HG03439 (cell line): ENCODE measurements at regions not wholly inside any gene's neighbourhood (a gene's known extent, or its start where the extent isn't known, plus 50 kb on each side); places are given as distances from the start of the nearest gene placed in this dataset.
"Not testable (repeated sequence)": the region's sequence is repeated elsewhere in the genome, so short reads cannot be mapped to it uniquely, and the experiment has no call there.

Experiments used
- ATAC-seq: cut with Tn5 transposase; IDR thresholded peaks from one replicate; pipeline ENCODE4 v1.9.1; 2021; ENCODE audit warnings: mild to moderate bottlenecking, moderate library complexity; ENCODE audit not compliant: unreplicated experiment

DNA sequence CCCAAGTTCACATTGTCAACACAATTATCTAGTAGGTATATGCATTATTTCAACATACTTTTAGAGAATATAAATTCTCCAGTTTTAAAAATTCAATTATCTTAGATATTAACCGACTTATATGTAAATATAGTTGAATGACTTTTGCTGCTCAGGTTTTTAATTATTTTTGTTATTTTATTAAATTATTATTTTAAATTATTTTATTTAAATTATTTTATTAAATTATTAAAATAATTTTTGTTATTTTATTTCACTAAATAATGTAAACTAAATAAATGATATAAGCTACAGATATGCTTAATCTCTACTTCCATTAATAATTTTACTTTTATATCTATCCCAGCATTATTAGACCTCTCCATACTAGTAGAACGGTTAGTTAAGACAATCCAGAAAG lies 544.3 kb upstream of the ARRDC3 start:
- ATAC-seq = no peak

DNA sequence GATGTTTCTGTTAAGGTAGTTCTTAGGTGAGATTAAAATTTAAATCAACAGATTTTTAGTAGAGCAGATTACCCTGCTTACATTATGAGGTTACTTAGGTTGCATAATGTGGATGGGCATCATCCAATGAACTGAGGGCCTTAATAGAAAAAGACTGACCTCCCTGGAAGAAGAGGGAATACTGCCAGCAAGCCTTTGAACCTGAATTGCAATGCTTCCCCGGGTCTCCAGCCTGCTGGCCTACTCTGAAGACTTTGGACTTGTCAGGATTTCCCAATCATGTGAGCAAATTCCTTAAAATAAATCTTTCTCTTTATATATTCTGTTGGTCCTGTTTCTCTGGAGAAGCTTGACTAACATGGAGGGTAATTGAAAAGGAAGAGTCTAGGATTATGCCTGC lies 542.1 kb upstream of the ARRDC3 start:
- no peak for ATAC-seq

DNA sequence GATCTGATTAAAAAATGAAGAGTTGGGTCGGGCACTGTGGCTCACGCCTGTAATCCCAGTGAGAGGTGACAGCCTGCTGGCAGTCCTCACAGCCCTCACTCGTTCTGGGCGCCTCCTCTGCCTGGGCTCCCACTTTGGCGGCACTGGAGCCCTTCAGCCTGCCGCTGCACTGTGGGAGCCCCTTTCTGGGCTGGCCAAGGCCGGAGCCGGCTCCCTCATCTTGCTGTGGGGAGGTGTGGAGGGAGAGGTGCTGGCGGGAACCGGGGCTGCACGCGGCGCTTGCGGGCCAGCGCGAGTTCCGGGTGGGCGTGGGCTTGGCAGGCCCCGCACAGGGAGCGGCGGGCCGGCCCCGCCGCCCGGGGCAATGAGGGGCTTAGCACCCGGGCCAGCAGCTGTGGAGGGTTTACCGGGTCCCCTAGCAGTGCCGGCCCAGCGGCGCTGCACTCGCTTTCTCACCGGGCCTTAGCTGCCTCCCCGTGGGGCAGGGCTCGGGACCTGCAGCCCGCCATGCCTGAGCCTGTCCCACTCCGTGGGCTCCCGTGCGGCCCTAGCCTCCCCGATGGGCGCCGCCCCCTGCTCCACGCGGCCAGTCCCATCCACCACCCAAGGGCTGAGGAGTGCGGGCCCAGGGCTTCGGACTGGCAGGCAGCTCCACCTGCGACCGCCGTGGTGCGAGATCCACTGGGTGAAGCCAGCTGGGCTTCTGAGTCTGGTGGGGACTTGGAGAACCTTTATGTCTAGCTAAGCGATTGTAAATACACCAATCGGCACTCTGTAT lies 534.1 kb upstream of the ARRDC3 start:
- not testable (repeated sequence) for ATAC-seq

DNA sequence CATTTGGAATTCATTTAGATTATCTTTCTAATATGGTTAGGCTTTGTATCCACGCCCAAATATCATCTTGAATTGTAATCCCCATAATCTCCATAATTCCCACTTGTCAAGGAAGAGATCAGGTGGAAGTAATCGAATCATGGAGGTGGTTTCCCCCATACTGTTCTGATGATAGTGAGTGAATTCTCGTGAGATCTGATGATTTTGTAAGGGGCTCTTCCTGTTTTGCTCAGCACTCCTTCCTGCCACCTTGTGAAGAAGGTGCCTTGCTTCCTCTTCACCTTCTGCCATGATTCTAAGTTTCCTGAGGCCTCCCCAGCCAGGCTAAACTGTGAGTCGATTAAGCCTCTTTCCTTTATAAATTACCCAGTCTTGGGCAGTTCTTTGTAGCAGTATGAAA lies 527.5 kb upstream of the ARRDC3 start:
- ATAC-seq = no peak

DNA sequence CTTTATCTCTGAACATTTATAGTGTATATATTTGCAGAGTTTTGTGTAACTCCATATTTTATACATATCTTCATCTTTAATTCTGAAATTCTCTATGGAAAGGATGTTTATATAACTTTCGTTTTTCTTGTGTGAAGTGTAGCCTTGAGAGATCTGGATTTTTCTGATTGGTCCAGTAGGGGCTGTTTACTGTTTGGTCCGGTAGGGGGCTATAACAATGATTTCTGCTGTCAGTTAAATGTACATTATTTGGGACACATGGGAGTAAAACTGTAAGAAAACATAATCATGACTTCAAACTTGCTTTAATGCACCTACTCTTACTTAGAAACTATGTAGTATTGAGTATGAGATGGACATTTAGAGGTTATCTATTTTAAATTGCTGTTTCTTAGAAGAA lies 527.1 kb upstream of the ARRDC3 start:
- ATAC-seq = no peak

DNA sequence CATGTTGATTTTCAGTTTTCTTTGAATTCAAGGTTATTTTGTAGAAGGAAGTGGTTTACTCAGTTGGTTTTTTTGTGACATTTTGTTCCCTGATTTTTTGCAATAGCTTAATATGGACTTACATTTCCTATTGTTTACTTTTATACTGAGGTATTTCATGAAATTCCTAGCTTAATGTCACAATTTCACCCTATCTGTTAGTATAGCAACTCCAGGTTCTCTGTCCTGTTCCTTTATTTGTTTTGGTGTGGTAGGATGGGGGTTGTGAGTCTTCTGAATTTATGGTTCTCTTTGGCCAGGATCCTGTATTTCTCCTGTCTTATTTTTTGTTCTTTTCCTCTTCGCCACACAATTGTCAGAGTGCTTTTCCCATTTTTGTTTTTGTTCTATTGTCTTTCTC lies 523.4 kb upstream of the ARRDC3 start:
- ATAC-seq = no peak

DNA sequence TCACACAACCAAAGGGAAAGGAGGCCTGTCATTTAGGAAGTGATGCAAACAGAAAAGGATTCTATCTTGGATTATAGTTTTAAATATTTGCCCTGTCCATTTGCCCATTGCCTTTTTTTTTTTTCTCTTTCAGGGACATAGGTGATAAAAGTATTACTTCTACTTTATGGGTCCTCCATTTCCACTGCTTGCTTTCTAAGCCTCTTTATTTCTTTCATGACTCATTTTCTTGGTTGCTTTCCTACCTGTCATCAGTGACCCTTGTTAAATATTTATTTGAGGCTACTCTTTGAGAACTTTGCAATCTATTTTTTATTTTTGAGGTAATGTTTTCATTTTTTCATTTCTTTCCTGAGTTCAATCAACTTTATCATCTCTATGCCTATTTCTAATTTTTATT lies 522.9 kb upstream of the ARRDC3 start:
- ATAC-seq = no peak

DNA sequence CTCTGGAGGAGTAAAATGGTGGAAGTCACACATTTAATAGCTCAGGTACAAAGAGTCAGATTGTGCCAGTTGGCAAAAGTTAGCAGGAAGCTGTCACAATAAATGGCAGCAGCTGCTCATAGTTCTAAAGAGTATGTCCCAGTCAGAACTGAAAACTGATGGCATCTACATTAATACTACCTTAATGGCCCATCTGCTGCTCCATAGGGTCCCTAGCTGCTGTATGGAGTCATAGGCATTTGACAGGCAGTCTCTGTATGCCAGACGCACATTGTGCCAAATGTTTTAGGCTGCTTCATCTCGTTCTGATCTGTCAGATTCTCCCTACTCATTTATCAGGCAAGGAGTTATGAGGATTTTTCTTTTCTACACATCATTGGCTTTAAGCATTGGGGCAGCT lies 515.8 kb upstream of the ARRDC3 start:
- ATAC-seq = no peak

DNA sequence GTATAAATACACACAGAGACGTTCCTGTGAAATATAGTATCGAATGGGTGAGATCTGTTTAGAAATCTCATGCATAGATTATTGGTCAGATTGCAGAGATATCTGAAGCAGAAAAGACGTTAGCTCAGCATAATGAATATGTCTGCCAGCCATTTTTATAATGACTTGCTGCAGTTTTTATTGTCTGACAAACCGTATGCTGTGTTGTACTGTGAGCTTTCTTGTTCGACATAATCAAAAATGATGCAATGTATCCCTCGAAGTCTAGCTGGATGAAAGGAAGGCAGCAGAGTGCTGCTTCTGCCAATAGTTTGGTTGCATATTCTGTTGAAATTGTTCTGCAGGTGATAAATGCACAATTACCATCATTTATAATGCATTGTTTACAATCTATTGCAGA lies 514.9 kb upstream of the ARRDC3 start:
- ATAC-seq = no peak

DNA sequence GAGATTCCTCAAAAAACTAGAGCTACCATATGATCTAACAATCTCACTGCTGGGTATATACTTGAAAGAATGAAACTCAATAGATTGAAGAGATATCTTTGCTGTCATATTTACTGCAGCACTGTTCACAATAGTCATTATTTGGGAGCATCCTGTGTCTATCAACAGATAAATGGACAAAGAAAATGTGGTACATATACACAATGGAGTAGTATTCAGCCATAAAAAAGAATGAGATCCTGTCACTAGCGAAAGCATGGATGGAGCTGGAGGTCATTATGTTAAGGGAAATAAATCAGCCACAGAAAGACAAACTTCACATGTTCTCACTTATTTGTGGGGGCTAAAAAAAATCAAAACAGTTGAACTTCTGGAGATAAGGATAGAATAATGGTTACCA lies 505.7 kb upstream of the ARRDC3 start:
- no peak for ATAC-seq

DNA sequence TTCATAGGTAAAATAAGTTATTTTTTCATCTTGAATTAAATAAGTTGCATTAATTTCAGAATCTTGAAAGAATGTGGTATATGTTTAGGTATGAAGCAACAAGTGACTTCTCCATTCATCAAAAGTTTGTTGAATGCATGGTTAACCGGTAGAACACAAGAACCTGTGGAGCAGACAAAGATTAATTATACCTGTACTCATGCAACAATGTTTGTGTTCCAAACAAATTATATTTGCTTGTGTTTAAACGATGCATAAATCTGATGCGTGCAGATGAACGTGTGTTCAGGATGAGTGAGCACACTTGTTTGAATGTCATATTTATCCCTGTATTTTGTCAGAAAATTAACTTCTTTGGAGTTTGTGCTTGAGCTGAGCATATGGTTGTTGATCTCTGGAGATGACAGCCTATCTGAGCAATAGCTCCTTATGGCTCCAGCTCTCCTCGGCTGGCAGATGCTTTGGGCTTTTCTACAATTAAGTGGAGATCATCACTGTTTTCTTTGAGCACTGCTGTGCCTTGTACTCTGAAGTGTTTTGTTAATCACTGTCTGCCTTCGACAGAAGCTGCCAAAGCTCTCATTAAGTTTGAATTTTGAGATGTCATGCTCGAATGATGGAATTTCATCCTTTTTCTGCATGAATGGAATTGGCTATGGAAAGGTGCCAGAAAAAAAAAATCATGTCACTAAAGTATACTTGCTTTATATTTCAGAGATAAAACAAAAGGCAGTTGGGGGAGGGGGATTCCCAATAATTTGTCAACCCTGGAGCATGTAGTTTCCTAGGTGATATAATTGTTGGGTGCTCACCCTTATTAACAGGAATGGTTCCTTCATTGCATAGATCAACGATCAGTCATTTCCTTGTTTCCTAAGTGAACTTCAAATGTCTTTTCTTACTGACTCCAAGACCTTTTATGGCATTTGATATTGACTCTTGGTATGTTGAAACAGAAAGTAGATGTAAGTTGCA lies 502.5 kb upstream of the ARRDC3 start:
- ATAC-seq = no peak

DNA sequence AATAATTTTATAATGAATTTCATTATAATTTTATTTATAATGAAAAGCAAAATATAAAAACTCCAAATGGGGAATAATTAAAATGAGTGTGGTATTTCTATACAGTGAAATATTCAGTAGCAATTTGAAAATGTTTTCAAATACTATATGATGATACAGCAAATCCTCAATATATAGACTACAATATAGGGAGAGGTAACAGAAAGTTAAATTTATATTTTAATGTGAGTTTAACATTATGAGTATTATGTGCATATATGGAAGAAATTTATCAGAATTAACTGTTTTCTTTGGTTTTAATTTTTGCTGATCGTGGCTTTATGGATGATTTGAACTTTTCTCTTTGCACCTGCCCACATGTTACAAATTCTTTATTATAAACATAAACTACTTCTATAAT lies 500.9 kb upstream of the ARRDC3 start:
- no peak for ATAC-seq

DNA sequence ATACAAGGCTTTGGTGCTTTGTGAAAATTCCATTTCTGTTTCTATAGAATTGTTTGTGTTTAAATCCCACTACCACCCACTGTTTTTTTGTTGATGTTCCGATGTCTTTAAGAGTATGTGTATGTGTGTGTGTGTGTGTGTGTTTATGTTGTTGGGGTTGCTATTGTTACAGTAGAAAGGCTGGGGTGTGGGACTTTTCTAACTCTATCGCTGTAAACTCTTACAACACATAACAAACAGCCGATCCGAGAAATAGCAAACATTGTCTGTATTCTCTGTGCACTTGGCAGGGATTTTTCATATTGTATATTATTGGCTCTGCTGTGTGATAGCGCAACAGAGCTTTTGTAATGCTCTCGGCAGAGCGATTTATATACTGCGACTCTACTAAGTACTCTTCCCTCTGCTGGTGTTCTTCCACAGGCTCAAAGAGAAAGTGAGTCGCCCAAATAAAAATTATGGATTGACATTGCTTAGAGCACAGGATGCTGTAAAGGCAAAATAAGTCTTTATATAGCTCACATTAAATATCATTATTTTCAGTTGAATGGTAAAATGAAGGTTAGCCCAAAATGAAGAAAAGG lies 492.2 kb upstream of the ARRDC3 start:
- ATAC-seq = no peak

DNA sequence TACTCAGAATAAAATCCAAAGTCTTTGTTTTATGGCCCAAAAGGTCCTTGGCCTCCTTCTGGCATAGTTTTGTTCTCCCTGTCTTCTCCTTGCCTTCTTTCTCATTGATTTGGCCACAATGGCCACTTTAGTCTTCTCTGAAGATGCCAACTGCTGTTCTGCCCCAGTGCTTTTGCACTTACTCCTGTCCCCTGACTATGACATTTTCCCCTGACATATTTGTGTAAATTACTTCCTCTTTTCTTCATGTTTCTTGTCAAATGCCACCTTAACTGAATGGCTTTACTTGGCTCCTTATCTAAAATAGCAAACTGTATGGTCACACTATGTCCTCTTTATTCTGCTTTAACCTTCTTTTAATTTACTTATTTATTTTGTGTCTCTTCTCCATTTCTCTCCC lies 484.7 kb upstream of the ARRDC3 start:
- no peak for ATAC-seq

DNA sequence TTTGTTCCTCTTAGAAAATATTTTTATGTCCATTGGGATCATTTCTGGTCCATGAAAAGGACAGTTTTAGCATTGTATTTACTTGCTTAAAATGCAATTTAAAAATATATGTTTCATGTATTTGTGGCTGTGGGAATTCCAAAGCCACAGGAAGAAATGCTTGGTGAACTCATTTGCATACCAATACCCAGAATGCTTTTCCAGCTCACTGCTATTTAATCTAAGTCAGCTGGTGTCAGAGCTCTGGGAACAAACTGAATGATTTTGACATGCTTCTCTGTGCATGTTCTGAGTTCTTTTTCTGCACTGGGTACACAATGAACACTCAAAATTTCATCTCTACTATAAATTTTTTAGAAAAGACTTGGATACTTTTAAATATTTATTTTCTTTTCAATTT lies 482.8 kb upstream of the ARRDC3 start:
- no peak for ATAC-seq

DNA sequence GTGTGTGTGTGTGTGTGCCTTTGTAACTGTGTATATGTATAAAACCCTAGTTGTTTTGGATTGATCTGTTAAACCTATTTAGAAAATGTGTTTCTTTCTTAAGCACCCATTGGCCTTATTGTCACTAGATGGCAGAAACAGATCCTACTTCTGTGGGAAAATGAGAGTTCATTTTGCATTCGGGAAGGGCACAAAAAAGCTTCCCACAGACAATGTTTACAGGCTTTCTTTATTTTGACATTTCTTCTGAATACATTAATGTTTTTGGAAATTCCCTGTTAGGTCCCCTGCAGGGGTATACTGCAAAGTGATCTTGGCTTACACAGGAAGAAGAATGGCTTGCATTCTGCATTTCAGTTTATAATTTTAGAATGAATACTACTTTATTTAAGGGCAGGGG lies 481.8 kb upstream of the ARRDC3 start:
- no peak for ATAC-seq

DNA sequence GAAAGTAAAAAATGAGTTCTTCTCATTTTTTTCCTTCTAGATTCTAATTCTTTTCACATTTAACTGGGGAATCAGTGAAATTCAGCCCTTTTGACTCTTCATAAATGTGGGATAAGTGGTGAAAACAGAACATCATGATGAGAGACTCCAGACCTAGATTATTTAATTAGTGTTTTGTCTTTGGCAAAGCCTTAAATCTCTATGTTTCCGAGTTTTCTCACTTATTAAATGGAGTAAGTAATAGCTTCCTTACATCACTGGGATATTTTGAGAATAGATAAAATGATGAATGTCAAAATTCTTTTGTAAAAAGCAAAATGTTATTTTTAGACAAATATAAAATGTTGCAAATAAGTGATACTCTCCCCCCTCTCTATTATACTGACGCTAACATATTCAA lies 468.6 kb upstream of the ARRDC3 start:
- ATAC-seq = no peak

DNA sequence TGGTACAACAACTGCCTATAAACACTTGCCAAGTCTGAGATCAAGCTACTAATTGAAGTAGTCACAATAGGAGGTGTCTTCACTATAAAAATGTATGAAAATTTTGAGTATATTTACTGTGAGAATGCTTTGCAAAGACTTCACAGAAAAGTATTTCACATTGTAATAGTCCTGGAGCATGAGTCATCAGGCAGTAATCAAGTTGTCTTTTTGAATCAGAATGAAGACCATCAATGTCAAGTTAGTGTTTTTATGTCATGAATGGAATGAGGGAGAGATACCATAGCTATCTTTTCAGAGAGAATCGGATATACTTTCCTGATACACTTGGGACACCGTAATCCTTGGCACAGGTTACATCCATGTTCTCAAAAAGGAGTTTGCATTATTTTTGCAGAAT lies 466.9 kb upstream of the ARRDC3 start:
- ATAC-seq = no peak

DNA sequence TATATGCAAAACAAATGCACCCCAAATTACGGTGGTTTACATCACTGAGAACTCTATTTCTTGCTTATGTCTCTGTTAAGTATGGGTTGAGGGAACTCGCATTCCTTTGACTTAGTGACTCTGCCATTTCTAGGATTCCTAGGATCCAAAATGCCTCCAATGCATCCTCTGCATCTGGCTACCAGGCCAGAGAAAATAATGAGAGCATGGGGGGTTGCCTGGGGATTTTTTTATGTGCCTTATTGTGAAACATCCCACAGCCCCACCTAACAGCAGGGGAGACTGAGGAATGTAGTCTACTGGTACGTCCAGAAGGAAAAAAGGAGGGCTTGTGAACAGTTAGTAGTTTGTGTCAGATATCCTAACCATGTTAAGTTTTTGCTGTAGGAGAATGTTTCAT lies 466.0 kb upstream of the ARRDC3 start:
- ATAC-seq = no peak

DNA sequence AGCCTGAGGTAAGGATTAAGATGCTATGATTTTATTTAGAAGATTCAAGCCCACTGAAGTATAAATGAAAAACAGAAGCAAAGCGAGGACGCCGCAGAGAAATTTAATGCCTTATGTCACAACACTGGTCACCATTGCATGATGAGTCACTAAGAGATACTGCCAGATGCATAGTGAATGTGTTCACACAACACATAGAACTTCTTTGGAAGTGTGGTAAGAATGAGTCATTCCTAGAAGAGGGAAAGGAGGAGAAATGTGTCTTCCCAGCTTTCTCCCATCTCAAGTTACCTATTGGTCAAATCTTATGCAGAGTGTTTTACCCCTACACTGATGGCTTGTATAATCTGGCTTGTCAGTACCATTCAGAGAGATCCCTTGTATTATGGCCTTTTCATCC lies 465.3 kb upstream of the ARRDC3 start:
- ATAC-seq = no peak

DNA sequence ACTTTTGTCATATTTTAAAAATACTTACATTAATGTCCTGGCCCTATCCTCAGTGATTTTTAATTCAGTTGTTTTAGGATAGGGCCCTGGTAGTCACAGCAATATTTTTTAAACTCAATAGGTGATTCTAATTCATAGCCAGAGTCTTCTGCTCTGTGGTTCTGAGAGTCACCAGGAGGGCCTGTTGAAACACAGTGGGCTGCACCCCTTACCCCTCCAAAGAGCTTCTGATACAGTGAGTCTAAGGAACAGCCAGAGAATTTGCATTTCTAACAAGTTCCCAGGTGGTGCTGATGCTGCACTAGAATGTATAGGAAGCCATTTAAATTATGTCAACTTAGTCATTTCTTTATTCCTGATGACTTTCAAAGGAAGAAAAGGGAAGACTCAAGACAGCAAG lies 458.3 kb upstream of the ARRDC3 start:
- no peak for ATAC-seq

DNA sequence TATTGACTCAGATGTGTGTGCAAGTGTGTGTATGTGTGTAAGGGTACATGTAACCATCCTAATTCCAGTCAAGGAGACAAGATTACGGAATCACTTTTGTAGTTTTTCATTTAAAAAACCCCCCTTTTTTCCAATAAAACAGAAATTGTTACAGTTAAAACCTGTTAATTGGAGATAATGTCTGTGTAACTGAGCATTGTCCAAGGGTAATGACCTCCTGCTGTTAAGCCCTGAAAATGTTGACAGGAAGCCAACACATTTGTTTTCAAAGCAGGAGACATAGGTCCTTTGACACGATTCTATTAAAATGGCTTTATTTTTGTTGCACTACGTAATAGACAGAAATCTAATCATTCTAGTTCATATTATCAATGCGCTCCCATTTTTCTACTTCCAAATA lies 457.3 kb upstream of the ARRDC3 start:
- ATAC-seq = no peak
